GM19025 (cell line): ENCODE measurements at regions not wholly inside any gene's neighbourhood (a gene's known extent, or its start where the extent isn't known, plus 50 kb on each side); places are given as distances from the start of the nearest gene placed in this dataset.

Experiments
- ATAC-seq: cut with Tn5 transposase; IDR thresholded peaks from one replicate; pipeline ENCODE4 v1.9.1; 2021; ENCODE audit warnings: mild to moderate bottlenecking, low read depth, moderate library complexity; ENCODE audit not compliant: unreplicated experiment

- ATAC-seq, result no peak
Measured at GRCh38 chr5:57618767-57619381, 136.3 kb upstream of the ACTBL2 start.

- ATAC-seq, result no peak
Measured at GRCh38 chr5:57613741-57614140, 131.1 kb upstream of the ACTBL2 start.

GRCh38 chr5:57611177-57611576, 128.6 kb upstream of the ACTBL2 start:
- ATAC-seq, result no peak

- ATAC-seq, result no peak
Measured at GRCh38 chr5:57608542-57608941, 125.9 kb upstream of the ACTBL2 start.

GRCh38 chr5:57601996-57602395, 119.4 kb upstream of the ACTBL2 start:
- no peak for ATAC-seq

- ATAC-seq, result no peak
Measured at GRCh38 chr5:57600321-57600720, 117.7 kb upstream of the ACTBL2 start.

GRCh38 chr5:57598756-57599155, 116.1 kb upstream of the ACTBL2 start:
- ATAC-seq, result no peak

- ATAC-seq, result no peak
Measured at GRCh38 chr5:57598097-57598496, 115.5 kb upstream of the ACTBL2 start.

- ATAC-seq, result no peak
Measured at GRCh38 chr5:57595523-57595991, 112.9 kb upstream of the ACTBL2 start.

GRCh38 chr5:57594436-57594835, 111.8 kb upstream of the ACTBL2 start:
- ATAC-seq, result no peak

GRCh38 chr5:57592236-57592635, 109.6 kb upstream of the ACTBL2 start:
- ATAC-seq, result no peak

GRCh38 chr5:57586649-57587048, 104.0 kb upstream of the ACTBL2 start:
- ATAC-seq, result no peak

GRCh38 chr5:57582578-57583070, 100.0 kb upstream of the ACTBL2 start:
- ATAC-seq, result no peak

- no peak for ATAC-seq
Measured at GRCh38 chr5:57581772-57582171, 99.2 kb upstream of the ACTBL2 start.

- ATAC-seq, result no peak
Measured at GRCh38 chr5:57581222-57581621, 98.6 kb upstream of the ACTBL2 start.

GRCh38 chr5:57577432-57578175, 95.0 kb upstream of the ACTBL2 start:
- no peak for ATAC-seq

GRCh38 chr5:57576317-57576716, 93.7 kb upstream of the ACTBL2 start:
- ATAC-seq, result no peak

GRCh38 chr5:57575839-57576238, 93.2 kb upstream of the ACTBL2 start:
- no peak for ATAC-seq

- ATAC-seq, result no peak
Measured at GRCh38 chr5:57572461-57572860, 89.8 kb upstream of the ACTBL2 start.

GRCh38 chr5:57569601-57570000, 87.0 kb upstream of the ACTBL2 start:
- ATAC-seq, result no peak

GRCh38 chr5:57568136-57568535, 85.5 kb upstream of the ACTBL2 start:
- no peak for ATAC-seq

- ATAC-seq, result no peak
Measured at GRCh38 chr5:57566914-57567313, 84.3 kb upstream of the ACTBL2 start.
